HG02852 (cell line): ENCODE measurements at regions not wholly inside any gene's neighbourhood (a gene's known extent, or its start where the extent isn't known, plus 50 kb on each side); places are given as distances from the start of the nearest gene placed in this dataset.

Source experiments
- ATAC-seq: cut with Tn5 transposase; IDR thresholded peaks from one replicate; pipeline ENCODE4 v1.9.1; 2021; ENCODE audit warnings: mild to moderate bottlenecking, moderate library complexity; ENCODE audit not compliant: unreplicated experiment

- ATAC-seq: no peak
Observed at GRCh38 chr1:38555594-38555993, 304.0 kb downstream of the RRAGC start.

GRCh38 chr1:38555130-38555529 lies 304.4 kb downstream of the RRAGC start:
- ATAC-seq: no peak

- ATAC-seq: no peak
Observed at GRCh38 chr1:38551318-38552307, 308.0 kb downstream of the RRAGC start.

- ATAC-seq: no peak
Observed at GRCh38 chr1:38549191-38549590, 310.4 kb downstream of the RRAGC start.

GRCh38 chr1:38547321-38547720 lies 312.3 kb downstream of the RRAGC start:
- no peak for ATAC-seq

GRCh38 chr1:38546636-38547035 lies 312.9 kb downstream of the RRAGC start:
- no peak for ATAC-seq

- no peak for ATAC-seq
Observed at GRCh38 chr1:38541223-38541622, 318.3 kb downstream of the RRAGC start.

GRCh38 chr1:38539931-38540330 lies 319.6 kb downstream of the RRAGC start:
- ATAC-seq: no peak

GRCh38 chr1:38538834-38539233 lies 320.7 kb downstream of the RRAGC start:
- no peak for ATAC-seq

- ATAC-seq: no peak
Observed at GRCh38 chr1:38536089-38536488, 323.5 kb downstream of the RRAGC start.

- no peak for ATAC-seq
Observed at GRCh38 chr1:38534473-38534823, 325.1 kb downstream of the RRAGC start.

- no peak for ATAC-seq
Observed at GRCh38 chr1:38533772-38534472, 325.6 kb downstream of the RRAGC start.

GRCh38 chr1:38530957-38531356 lies 328.6 kb downstream of the RRAGC start:
- no peak for ATAC-seq

GRCh38 chr1:38529946-38530345 lies 329.6 kb downstream of the RRAGC start:
- no peak for ATAC-seq

GRCh38 chr1:38529391-38529790 lies 330.2 kb downstream of the RRAGC start:
- ATAC-seq: no peak

GRCh38 chr1:38528623-38529022 lies 330.9 kb downstream of the RRAGC start:
- ATAC-seq: no peak

GRCh38 chr1:38527373-38527966 lies 332.1 kb downstream of the RRAGC start:
- ATAC-seq: peak; percentile 80

- no peak for ATAC-seq
Observed at GRCh38 chr1:38526046-38526445, 333.5 kb downstream of the RRAGC start.

- ATAC-seq: no peak
Observed at GRCh38 chr1:38525343-38526043, 334.1 kb downstream of the RRAGC start.

GRCh38 chr1:38524025-38524641 lies 335.4 kb downstream of the RRAGC start:
- ATAC-seq: no peak

- ATAC-seq: no peak
Observed at GRCh38 chr1:38523568-38523939, 336.0 kb downstream of the RRAGC start.
